ENCODE measurements at regions not wholly inside any gene's neighbourhood (a gene's known extent, or its start where the extent isn't known, plus 50 kb on each side); places are given as distances from the start of the nearest gene placed in this dataset.

GRCh38 chr12:66898700-66899469, 220.0 kb upstream of the GRIP1 start:
- no peak for TF ChIP-seq CTCF (IDR thresholded peaks at IDR 0.05; ENCODE audit: low read depth, low read length)
- DNase-seq (ENCODE audit: extremely low read depth, low read depth) = no peak

- no peak for DNase-seq (ENCODE audit: extremely low read depth, low read depth)
- TF ChIP-seq CTCF (IDR thresholded peaks at IDR 0.05; ENCODE audit: low read depth, low read length) = no peak
These were observed 220.7 kb upstream of the GRIP1 start for GRCh38 chr12:66899588-66899987.

- no peak for DNase-seq (ENCODE audit: extremely low read depth, low read depth)
- TF ChIP-seq CTCF (IDR thresholded peaks at IDR 0.05; ENCODE audit: low read depth, low read length) = no peak
These were observed 221.7 kb upstream of the GRIP1 start for GRCh38 chr12:66900616-66901015.

GRCh38 chr12:66901138-66901932, 222.5 kb upstream of the GRIP1 start:
- no peak for DNase-seq (ENCODE audit: extremely low read depth, low read depth)
- TF ChIP-seq CTCF (IDR thresholded peaks at IDR 0.05; ENCODE audit: low read depth, low read length) = no peak

- no peak for TF ChIP-seq CTCF (IDR thresholded peaks at IDR 0.05; ENCODE audit: low read depth, low read length)
- no peak for DNase-seq (ENCODE audit: extremely low read depth, low read depth)
These were observed 223.1 kb upstream of the GRIP1 start for GRCh38 chr12:66902020-66902419.

GRCh38 chr12:66903782-66904396, 225.0 kb upstream of the GRIP1 start:
- no peak for TF ChIP-seq CTCF (IDR thresholded peaks at IDR 0.05; ENCODE audit: low read depth, low read length)
- no peak for DNase-seq (ENCODE audit: extremely low read depth, low read depth)

GRCh38 chr12:66905201-66905600, 226.3 kb upstream of the GRIP1 start:
- TF ChIP-seq CTCF (IDR thresholded peaks at IDR 0.05; ENCODE audit: low read depth, low read length) = no peak
- DNase-seq (ENCODE audit: extremely low read depth, low read depth) = no peak
